Gastrocnemius medialis (tissue), 4 donors: ENCODE measurements at regions not wholly inside any gene's neighbourhood (a gene's known extent, or its start where the extent isn't known, plus 50 kb on each side); places are given as distances from the start of the nearest gene placed in this dataset.

Source experiments
- CTCF ChIP-seq, 5 experiments: fragments of 450-650 bp in 3 of 5; fragments of 200-600 bp in 2 of 5; sonication (generic) in 2 of 5; IDR thresholded peaks in 4 of 5; conservative IDR thresholded peaks in 1 of 5; 1 replicate in 4 of 5; 2 replicates in 1 of 5; pipeline ENCODE4 v1.5.1; 2016 to 2019; ENCODE audit warnings: antibody characterized with exemption in 5 of 5, mild to moderate bottlenecking in 3 of 5, moderate library complexity in 3 of 5
- POLR2A ChIP-seq, 2 donors: fragments of 450-650 bp; IDR thresholded peaks; one replicate each; pipeline ENCODE4 v1.6.1; 2017; ENCODE audit warnings: antibody characterized with exemption in 2 of 2, mild to moderate bottlenecking in 2 of 2, moderate library complexity in 2 of 2

- TF ChIP-seq CTCF (IDR thresholded peaks at IDR 0.05 in 4 of 5, conservative IDR thresholded peaks at IDR 0.05 in 1 of 5) (no peak), POLR2A (IDR thresholded peaks at IDR 0.05) (no peak)
Observed at GRCh38 chr1:172928412-172928811, 122.3 kb downstream of the TNFSF18 start.
